8988T (cell line): ENCODE measurements at regions not wholly inside any gene's neighbourhood (a gene's known extent, or its start where the extent isn't known, plus 50 kb on each side); places are given as distances from the start of the nearest gene placed in this dataset.
A peak's percentile ranks its signal among the peaks of the same experiment; 100 is the strongest.

Experiments used
- DNase-seq: peaks from one replicate; pipeline ENCODE4 v3.0.0; 2011

DNA sequence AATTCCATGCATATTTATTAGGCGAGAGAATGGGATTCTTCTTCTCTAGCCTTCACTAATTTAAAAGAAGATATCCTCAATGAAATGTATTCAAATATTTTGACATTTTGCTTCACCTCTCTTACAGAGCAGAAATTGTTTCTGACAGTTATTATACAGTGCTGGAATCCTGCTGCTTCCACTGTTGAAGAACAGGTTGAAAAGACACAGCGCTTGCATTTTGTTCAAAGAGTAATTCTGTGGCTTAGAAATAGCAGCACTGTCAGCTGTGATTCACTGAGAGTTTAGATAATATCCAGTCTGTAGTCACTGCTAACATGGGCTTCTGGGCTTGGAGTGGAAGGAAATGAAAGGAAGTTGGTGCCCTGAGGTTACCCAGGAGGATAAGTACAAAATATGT lies 117.1 kb upstream of the FBXL4 start:
- no peak for DNase-seq

- DNase-seq: no peak
Measured at GRCh38 chr6:99036672-99037071, 88.9 kb upstream of the FBXL4 start.

DNA sequence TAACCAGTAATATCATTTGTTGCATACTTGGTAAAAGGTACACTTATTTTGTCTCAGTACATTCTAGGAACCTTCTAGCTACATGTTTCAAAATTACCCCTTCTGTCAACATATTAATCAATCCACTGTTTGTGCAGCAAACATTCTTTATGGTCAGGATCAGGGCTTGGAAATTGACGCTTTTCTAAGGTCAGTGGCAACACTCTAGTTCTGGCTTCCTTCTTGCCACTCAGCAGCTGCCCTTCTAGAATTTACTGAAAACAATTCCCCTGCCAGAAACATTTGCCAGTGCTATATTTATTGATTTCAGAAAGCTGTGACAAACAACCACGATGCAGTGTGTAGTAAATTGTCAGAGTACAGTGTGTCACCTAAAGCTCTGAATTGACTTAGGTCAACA lies 84.7 kb upstream of the FBXL4 start:
- DNase-seq: no peak

DNA sequence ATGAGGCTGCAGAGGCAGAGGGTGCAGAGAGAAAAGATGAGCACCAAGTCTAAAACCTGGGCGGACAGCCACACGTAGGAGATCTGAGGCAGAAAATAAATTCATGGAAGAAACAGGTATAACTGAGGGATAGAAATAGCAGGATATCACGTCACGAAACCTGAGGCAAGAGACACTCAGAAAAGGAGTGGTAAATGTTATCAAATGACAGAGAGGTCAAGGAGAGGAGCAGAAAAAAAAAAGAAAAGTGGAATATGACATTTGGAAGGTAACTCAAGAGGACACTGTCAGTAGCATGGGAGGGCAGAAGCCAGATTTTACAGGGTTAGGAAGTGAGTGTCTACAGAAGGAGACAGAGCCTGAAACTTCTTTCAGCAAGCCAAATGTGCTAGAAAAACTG lies 84.2 kb upstream of the FBXL4 start:
- no peak for DNase-seq

DNA sequence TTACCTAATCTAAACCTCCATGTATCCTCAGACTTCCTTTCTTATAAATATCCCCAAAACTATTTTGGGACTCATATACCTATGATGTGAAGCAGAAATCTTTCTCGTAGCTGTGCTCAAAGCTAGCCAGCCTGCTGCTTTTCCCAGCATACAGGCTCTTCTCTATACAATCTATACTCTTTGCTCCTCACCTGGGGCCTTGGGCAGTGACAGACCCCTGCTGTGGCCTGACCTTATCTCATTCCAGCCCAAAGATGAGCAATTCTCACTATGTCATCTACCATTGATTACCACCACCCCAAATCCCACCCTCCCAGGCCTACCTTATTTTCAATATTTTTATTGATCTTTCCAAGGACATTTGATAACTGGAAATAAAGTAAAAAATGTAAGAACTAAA lies 83.2 kb upstream of the FBXL4 start:
- DNase-seq: no peak

DNA sequence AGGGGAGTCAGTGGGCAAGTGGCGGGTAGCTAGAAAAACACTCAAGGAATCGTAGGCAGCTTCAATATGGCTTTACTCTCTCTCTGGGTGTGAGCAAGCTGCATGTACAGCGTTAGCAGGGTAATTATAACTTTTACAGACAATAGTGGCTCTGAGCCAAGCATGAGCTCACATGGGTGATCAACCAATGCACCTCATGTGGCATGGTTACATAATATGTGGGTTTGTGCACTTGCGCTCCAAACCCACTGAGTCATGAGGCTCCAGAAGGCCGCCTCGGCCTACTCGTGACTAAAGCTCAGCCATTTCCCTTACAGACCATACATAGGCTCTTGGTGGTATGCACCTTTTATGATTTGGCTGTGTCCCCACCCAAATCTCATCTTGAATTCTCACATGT lies 78.4 kb upstream of the FBXL4 start:
- no peak for DNase-seq

- no peak for DNase-seq
Measured at GRCh38 chr6:99024089-99024488, 76.3 kb upstream of the FBXL4 start.

GRCh38 chr6:99022039-99022609 lies 74.4 kb upstream of the FBXL4 start:
- no peak for DNase-seq

GRCh38 chr6:99019381-99019780 lies 71.6 kb upstream of the FBXL4 start:
- no peak for DNase-seq

DNA sequence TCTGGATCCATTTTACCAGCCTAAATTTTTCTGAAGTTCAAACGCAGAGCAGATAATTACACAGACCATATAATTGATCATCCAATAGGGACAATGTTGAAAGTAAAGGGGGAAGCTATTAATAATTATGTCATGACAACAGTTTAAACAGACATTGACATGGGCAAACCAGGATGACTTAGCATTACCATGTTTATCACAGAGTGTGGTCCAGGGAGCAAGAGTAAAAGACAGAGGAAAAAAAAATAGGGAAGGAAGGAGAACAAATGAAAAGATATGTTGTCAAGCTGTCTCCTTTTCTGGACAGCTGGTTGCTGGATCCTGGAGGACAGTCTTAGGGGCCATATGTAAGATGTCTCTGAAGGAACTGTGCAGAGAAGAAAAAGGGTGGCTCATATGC lies 69.4 kb upstream of the FBXL4 start:
- no peak for DNase-seq

GRCh38 chr6:99016355-99016754 lies 68.6 kb upstream of the FBXL4 start:
- DNase-seq: no peak

DNA sequence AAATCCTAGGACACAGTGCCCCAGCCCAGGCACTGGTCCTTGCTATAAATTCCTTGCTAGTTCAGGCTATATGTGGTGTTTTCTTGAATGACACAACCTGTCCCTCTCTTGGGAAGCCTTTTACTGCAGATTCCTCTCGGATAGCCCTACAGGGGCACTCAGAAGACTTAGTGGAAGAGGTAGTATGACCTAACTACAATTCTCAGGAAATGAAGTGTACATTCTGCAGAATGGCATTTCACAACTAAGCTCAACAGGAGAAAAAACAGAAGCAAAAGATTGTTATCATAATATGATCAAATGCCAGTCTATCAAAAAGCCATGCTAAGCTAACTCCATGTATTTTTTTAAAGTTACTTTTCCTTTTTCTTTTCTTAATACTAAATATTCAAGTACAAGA lies 66.3 kb upstream of the FBXL4 start:
- no peak for DNase-seq

GRCh38 chr6:99013661-99014060 lies 65.9 kb upstream of the FBXL4 start:
- no peak for DNase-seq

GRCh38 chr6:99013145-99013544 lies 65.4 kb upstream of the FBXL4 start:
- peak; percentile 27 for DNase-seq

DNA sequence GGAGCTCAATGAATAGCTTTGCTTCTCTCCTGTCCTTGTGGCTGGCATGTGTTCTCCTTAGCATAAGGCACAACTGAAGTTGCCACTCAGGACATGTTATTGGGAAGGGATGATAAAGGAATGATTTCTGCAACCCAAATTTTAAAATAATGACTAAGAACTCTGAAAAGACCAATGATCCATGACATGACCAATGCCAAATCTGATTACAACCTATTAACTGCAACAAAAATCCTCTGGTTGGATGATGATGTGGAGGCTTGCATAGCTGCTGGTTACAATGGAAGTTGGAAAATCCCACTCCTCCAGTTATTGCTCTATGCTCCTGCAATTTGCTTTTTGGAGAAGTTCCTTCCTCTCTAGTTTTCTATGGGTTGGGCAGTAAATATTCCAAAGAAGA lies 63.4 kb upstream of the FBXL4 start:
- no peak for DNase-seq

DNA sequence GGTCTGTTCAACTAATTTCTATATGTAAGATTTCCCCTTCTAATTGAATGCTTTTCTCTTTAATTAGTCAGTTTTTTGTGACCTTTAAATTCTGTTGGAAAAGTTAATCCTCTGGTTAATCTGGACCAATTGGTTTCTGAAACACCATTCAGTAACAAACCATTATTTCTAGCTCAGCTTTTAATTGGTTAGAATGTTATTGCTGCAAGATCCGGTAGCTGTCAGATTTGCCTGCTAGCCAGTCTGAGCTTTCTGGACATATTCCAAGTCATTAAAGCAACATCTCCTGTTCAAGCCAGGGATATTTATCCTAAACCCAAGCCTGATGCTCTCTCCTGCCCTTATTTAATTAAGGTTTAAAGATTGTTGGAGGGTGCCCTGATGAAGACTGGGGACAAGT lies 55.1 kb upstream of the FBXL4 start:
- no peak for DNase-seq

- DNase-seq: no peak
Measured at GRCh38 chr6:98998103-98998502, 50.4 kb upstream of the FBXL4 start.
